ENCODE measurements at regions not wholly inside any gene's neighbourhood (a gene's known extent, or its start where the extent isn't known, plus 50 kb on each side); places are given as distances from the start of the nearest gene placed in this dataset.
A peak's percentile ranks its signal among the peaks of the same experiment; 100 is the strongest.

GRCh38 chr5:90226433-90227099 lies 183.0 kb downstream of the CETN3 start:
- 17 to 29% methylated on average over 2 of the region's 2 CpGs for WGBS, 2 donors (ENCODE audit: low coverage in 1 of 2)
- DNase-seq = peak; percentile 63
- Histone ChIP-seq H3K4me1 (peaks cover 0 to 26% (median 9%) of the 10 kb centered on the region in 4 donors), H3K9me3 (no peaks in the 10 kb centered on the region), H3K27me3 (no peaks in the 10 kb centered on the region), H3K27ac (peak overlapping the region; percentile 15 to 67 (median 54)), H3K36me3 (no peaks in the 10 kb centered on the region), H3K4me3 (no peak overlapping the region)
- intact Hi-C loops (cut with DNase I; ENCODE audit: low total_unique reads) = no loop called here
- TF ChIP-seq CTCF (IDR thresholded peaks at IDR 0.05) (no peak), POLR2AphosphoS5 (IDR thresholded peaks at IDR 0.05) (no peak), EP300 (IDR thresholded peaks at IDR 0.05; ENCODE audit: low read depth) (no peak), POLR2A (IDR thresholded peaks at IDR 0.05) (no peak)
- in situ Hi-C loops (cut with MboI; ENCODE audit: low pct_ligation_motif_present in 1 of 4, low pct_unique_long_range_greater_than_20kb in 1 of 4, low sequenced_read_pairs in 3 of 4) = no loop called here

- in situ Hi-C loops (cut with MboI; ENCODE audit: low pct_ligation_motif_present in 1 of 4, low pct_unique_long_range_greater_than_20kb in 1 of 4, low sequenced_read_pairs in 3 of 4) = no loop called here
Measured at GRCh38 chr5:90224342-90224741, 185.2 kb downstream of the CETN3 start.

GRCh38 chr5:90223756-90224155 lies 185.8 kb downstream of the CETN3 start:
- Histone ChIP-seq H3K27me3 (no peaks in the 10 kb centered on the region), H3K27ac (no peak overlapping the region), H3K4me3 (no peak overlapping the region), H3K4me1 (peaks cover 0 to 26% (median 9%) of the 10 kb centered on the region in 4 donors), H3K36me3 (no peaks in the 10 kb centered on the region), H3K9me3 (no peaks in the 10 kb centered on the region)
- in situ Hi-C loops (cut with MboI; ENCODE audit: low pct_ligation_motif_present in 1 of 4, low pct_unique_long_range_greater_than_20kb in 1 of 4, low sequenced_read_pairs in 3 of 4) = no loop called here
- intact Hi-C loops (cut with DNase I; ENCODE audit: low total_unique reads) = no loop called here
- 94 to 100% methylated on average over 2 of the region's 2 CpGs for WGBS, 2 donors (ENCODE audit: low coverage in 1 of 2)
- DNase-seq = no peak
- no peak for TF ChIP-seq EP300 (IDR thresholded peaks at IDR 0.05; ENCODE audit: low read depth)
- TF ChIP-seq CTCF (IDR thresholded peaks at IDR 0.05) = no peak
- TF ChIP-seq POLR2A (IDR thresholded peaks at IDR 0.05) = no peak
- no peak for TF ChIP-seq POLR2AphosphoS5 (IDR thresholded peaks at IDR 0.05)

More at GRCh38 chr5:90224342-90224741, 185.2 kb downstream of the CETN3 start:
- Histone ChIP-seq H3K36me3 (no peaks in the 10 kb centered on the region), H3K4me1 (peaks cover 0 to 26% (median 9%) of the 10 kb centered on the region in 4 donors), H3K4me3 (no peak overlapping the region), H3K27me3 (no peaks in the 10 kb centered on the region), H3K27ac (no peak overlapping the region), H3K9me3 (no peaks in the 10 kb centered on the region)
- 100% methylated on average over 1 of the region's 1 CpG; no CpG with 5 or more reads in 1 of the 2 donors for WGBS, 2 donors (ENCODE audit: low coverage in 1 of 2)
- intact Hi-C loops (cut with DNase I; ENCODE audit: low total_unique reads) = no loop called here
- TF ChIP-seq EP300 (IDR thresholded peaks at IDR 0.05; ENCODE audit: low read depth) (no peak), POLR2AphosphoS5 (IDR thresholded peaks at IDR 0.05) (no peak), POLR2A (IDR thresholded peaks at IDR 0.05) (no peak), CTCF (IDR thresholded peaks at IDR 0.05) (no peak)
- no peak for DNase-seq

- Histone ChIP-seq H3K9me3 (no peaks in the 10 kb centered on the region), H3K36me3 (no peaks in the 10 kb centered on the region), H3K27me3 (no peaks in the 10 kb centered on the region), H3K4me1 (peaks cover 0 to 11% (median 5%) of the 10 kb centered on the region in 4 donors), H3K4me3 (no peak overlapping the region), H3K27ac (no peak overlapping the region)
- TF ChIP-seq CTCF (IDR thresholded peaks at IDR 0.05) (no peak), POLR2AphosphoS5 (IDR thresholded peaks at IDR 0.05) (no peak), EP300 (IDR thresholded peaks at IDR 0.05; ENCODE audit: low read depth) (no peak), POLR2A (IDR thresholded peaks at IDR 0.05) (no peak)
- no peak for DNase-seq
- intact Hi-C loops (cut with DNase I; ENCODE audit: low total_unique reads) (no loop called here), in situ Hi-C loops (cut with MboI; ENCODE audit: low pct_ligation_motif_present in 1 of 4, low pct_unique_long_range_greater_than_20kb in 1 of 4, low sequenced_read_pairs in 3 of 4) (no loop called here)
- 54 to 61% methylated on average over 2 of the region's 2 CpGs for WGBS, 2 donors (ENCODE audit: low coverage in 1 of 2)
Measured at GRCh38 chr5:90221951-90222350, 187.6 kb downstream of the CETN3 start.
